NK-92 treated with Interleukin-12 subunit alpha and Interleukin-12 subunit beta, amount 100 ng/mL, for 24 hours (cell line): ENCODE measurements at regions not wholly inside any gene's neighbourhood (a gene's known extent, or its start where the extent isn't known, plus 50 kb on each side); places are given as distances from the start of the nearest gene placed in this dataset.

ENCODE experiments used
- DNase-seq: peaks from one replicate; lab custom pipeline; 2025; lab: John Stamatoyannopoulos, UW

DNA sequence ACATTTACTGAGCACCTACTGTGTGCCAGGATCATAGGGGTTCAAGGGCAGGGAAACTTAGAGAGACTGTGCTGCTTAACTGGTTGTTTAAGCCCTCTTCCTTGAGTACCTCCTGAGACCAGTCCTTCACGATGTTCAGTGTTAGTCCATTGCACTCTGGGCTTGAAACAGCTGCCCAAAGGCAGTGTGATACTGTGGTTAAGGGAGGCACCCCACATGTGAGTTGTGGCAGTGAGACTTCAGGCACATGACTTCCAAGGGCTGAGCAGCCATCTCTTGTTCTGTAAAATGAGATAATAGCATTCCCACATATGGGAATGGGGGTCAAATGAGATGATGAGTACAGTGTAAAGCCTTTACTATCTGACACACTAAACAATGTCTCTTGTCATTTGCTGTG lies 75.1 kb downstream of the LINGO1 start:
- no peak for DNase-seq

DNA sequence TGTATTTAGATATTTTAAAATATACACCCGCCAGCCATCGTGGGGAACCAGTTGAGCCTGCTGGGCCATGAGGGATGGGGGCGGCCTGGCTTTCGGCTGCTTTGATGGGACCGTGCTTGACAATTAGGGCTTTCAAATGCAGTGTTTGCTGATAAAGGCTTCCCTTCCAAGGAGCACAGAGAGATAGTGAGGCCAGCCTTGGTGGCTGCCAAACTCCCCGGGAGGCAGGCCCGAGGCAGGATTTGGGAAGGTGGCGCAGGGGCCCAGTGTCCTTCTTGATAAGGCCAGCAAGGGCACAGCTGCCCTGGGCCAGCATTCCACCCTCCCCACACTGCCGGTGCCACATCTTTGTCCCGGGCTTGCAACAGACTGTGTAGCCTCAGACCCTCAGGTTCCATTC lies 75.6 kb downstream of the LINGO1 start:
- no peak for DNase-seq

DNA sequence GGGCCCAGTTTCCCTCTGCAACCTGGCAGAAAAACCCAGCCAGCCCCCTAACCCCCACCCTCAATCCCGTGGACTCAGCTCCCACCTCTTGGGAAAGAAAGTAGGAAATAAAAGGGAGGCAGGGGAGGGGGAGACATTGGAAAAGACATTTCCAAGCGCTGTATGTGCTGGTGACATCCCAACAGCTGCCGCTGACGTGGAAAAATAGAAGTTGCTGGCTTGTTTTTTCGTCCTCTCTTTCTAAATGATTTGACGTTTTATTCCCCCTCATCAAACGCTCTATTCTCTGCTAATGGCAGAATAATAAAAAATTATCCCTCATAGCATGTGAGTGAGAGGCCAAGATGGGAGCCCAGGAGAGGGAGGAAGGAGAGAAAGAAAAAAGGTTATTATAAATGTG lies 76.1 kb downstream of the LINGO1 start:
- no peak for DNase-seq

DNA sequence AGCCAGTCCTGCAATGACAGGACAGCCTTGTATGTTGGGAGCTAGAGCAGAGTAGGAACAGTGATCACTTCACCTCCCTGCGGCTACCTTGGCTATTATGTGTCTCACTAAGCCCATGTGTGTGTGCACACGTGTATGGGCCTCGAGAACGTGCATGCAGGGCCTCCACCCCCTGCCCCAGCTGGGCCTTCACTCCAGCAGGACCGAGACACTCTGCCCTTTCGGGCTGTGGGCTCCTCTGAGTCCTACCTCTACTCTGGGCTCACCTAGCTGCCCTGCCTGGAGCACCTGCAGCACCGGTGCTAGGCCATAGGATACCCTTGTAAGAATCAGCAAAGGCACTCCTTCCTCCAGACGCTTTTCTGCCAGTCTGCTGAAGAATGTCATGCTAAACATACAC lies 77.5 kb downstream of the LINGO1 start:
- DNase-seq, result no peak

DNA sequence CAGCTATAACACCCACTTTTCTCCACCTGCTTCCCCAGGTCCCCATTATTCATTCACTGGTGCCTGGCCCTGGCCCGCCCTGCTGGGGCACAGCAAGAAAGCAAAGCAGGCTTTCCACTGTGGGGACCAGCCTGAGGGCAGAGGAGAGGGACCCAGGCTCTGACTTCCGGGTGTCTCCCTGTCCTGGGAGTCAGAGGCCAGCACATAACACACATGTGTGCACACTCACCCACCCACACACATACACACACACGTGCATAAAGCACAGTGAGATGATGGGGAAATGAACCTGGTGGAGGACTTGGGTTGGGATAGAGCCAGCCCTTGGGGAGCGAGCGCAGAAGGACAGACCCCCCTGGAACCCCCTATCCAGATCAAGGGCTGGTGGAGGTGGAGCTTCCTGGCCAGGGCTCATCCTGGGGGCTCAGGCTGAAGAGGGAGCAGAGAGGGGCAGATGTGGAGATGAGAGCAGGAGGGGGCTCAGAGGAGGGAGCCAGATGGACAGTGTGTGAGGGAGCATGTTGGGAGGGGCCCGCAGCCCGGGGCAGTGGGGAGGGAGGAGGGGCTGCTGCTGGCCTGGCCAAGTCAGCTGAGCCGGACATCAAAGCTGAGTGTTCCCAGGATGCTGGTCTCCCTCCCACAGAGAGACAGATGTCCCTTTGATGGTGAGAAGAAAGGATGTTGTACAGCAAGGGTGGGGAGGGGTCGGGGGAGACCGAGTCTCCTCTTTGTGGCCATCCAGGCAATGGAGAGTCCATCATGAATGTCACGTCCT lies 78.2 kb downstream of the LINGO1 start:
- DNase-seq, result no peak

DNA sequence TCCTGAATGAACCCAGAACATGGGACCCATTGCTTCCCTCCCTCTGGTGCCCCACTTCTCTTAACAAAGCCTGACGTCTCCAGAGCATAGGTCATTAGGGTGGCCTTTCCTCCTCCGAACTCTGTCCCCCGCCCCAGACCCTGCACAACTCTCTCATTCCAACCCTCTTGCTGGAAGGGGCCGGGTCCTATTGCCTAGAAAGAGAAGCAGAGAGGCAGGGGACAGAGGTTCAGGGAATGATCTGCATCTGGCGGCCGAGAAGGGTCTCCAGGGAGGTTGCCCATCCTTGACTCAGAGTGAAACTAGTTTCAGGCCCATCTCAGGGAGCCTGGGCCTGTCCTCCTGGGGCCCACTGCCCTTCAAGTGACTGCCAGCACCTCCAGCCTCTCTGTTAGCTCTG lies 79.0 kb downstream of the LINGO1 start:
- DNase-seq, result no peak

DNA sequence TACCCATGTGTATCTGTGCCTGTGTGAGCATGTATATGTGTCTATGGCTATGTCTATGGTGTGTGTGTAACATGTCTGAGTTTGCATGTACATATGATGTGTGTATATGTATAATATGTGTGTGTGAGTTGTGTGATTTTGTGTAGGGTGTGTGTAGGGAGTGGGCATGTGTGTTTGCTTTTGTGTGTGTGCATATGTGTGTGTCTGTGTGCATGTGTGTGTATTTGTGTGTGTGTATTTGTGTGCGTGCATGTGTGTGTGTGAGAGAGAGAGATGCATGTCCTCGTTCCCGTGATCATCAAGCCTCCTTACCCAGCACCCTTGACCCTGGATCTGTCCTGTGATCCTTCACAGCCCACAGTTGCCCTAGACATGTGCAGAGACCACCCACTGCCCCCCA lies 79.5 kb downstream of the LINGO1 start:
- no peak for DNase-seq

DNA sequence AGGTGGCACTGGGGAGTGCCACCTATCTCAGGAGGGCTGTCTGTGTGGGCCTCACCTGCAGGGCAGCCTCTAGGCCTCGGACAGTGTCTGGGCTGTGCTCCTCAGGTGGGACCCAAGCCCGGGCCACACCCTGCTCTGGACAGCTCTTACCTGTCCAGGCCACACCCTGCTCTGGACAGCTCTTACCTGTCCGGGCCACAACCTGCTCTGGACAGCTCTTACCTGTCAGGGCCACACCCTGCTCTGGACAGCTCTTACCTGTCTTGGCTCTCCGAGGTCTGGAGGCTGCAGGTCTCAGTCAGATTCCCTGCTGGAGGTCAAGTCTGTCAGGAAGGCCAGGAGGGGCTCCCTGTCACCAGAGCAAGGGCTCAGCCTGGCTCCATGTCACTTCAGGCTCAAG lies 80.6 kb downstream of the LINGO1 start:
- DNase-seq, result no peak

DNA sequence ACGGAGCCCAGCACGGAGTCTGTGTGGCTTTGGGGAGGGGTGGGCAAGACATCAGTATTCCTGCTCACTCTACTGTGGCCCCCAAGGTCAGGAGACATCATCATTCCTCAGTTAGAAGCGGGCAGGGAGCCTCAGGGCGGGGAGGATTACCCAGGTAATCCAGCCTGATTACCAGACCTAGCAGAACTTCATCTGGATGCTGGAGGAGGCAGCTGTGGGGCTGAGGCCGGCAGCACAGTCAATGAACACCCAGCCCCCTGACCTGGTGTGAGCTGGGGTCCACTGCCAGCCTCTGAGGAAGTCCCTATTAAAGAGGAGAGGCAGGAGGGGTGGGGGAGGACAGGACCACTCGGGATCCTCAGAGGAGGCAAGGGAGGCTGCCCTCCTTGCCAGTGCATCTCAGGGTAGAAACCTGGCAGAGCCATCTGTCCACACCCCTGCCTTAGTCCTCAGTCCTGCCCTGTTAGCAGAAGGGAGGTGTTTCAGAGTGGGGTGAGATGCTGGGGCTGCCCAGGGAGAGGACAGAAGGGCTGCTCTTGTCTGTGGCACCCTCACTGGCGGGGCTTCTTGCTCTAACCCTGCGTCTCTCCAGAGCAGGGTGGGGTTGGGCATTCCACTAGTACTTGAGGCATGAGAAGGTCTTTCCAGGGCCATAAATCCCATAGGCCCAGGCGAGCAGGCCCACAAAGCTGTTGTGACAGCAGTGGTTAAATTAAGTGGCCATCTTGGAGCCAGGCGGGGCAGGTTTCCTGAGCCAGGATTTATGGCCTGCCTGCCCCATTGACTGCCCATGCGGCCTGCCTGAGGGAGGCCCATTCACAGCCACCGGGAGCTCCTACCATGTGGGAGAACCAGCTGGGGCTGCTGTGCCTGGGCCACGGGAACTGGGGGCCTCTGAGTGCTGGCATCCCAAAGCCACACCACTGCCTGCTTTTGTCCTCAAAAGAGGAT lies 82.1 kb downstream of the LINGO1 start:
- DNase-seq, result no peak

DNA sequence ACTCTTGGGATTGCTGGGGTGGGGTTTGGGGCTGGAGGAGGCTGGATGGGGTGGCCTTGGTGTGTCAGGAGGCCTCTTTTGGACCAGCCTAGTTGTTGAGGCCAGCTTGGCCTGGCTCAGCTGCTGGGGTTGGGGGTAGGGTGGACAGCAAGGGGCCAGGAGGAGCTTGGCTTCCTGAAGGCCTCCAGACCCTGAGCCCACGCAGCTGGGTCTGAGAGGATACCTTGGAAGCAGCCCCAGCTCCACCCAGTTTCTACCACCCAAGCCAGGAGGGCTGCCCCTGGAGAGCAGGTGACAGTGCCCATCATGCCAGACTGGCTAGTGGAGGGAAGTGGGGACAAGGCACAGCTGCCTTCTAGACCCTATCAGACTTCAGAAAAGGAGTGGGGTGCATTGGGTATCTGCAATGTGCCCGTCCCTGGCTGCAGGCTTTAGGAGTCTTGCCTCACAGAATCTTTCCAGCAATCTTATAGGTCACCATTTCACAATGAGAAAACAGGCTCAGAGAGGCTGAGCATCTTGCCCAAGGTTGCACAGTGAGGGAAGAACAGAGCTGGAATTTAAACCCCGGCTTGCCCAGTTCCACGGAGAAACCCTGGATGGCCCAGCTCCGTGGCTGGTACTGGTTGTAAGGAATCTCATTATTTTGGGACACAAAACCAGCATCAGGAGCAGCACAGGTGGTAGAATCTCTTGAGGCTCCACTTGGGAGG lies 83.0 kb downstream of the LINGO1 start:
- DNase-seq, result no peak

DNA sequence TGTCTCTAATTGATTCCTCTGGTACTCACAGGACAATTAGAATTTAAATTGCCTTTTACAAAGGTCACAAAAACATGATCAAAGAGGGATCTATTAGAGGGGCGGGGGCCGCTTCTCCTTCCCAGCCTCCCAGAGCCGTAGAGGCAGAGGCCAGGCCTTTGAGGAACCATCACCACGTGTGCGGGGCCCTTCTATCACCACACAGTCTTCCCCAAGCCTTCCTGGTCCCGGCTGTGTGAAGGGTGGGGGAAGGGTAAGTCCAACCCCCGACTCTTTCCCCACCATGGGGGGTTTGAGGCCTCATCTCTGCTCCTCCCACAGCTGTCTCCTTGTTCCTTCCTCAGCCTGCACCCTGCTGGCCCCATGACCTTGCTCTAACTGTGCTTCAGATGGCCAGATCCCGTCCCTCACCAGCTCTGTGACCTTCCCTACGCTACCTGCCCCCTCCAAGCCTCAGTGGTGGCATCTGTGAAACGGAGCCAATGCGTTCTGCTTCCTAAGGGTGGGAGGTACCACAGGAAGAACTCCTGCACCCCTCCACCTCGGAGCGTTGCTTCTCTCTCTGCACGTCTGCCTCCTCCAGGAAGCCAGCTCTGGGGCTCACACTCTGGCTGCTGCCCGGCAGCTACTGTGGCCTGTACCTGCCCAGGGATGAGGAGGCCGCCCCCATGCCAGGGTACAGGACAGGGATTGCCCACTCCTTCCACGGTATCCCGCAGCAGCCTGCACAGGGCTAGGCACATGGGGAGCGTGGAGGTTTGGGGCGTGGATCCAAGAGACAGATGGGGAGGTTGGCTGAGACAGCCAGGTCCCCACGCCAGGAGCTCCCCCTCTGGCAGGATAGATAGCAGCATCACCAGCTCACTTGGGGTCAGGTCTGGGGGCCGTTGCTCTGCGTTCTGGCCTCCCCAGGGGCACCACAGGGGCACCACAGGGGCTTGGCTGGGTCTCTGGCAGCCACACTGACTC lies 83.8 kb downstream of the LINGO1 start:
- no peak for DNase-seq

DNA sequence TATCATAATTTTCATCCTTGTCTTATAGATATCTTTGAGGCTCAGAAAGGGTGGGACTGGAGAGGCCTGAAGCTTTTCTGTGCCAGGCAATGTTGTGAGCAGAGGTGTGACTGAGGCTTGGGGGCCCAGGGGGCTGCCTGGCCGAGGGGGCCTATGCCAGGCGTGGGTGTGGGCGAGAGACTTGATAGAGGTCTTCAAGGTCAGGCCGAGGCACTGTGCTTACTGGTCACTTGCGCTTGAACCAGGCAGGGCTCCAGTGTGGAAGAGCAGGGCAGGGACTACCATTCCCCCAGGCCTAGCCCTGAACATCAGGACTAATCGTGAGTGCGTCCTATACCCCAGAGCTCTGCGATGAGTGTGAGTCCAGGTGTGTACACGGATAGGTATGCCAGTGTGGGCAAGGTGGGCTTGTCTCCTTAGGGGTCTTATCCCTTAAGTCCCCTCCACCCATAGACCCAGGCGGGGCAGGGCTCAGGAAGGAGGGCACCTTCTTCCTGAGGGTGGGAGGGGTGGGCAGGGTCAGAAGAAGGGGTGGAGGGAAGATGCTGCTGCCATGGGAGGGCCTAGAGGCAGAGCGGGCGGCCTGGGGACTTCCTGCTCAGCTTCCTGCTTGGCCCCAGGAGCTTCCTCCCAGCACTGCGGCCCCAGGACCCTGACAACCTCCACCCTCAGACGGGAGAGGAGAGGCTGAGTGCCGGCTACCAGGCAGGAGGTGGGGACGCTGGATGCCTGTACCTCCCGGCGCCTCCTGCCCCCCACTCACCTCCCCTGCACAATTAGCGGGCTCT lies 84.7 kb downstream of the LINGO1 start:
- DNase-seq, result no peak

DNA sequence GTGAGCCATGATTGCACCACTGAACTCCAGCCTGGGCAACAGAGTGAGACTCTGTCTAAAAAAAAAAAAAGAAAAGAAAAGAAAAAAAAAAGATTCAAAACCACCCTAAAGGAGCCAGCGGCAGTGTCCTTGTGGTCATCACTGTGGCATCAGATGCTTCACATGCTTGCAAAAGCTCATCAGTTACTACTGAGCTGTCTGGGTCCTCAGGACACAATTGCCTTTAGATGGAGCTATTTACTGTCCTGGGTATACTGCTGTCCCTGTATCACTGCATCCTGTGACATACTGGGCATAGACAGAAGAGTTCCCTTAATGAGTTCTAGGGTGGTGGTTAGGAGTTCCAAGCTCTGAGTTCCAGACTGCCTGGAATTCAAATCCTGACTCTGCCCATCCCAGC lies 85.8 kb downstream of the LINGO1 start:
- no peak for DNase-seq

DNA sequence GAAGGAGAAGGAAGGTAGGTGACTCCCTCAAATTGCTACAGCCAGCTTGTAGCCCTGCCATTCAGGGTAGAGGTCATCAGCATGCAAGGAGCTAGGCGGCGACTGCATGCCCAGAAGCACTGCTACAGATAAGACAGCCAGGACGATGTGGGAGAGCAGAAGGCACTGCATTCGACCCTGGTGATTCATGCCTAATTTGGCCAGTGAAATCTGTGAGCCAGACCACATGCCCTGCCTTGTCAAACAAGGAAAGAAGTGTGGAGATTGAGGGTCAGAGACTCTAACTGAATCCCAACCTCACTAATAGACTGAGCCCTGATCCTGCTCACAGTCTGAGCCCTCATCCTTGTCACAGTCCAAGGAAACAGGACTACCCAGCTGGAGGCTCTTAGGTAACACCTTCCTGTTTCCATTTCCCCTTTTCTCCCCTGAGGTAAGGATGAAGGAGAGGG lies 86.6 kb downstream of the LINGO1 start:
- peak; percentile 42 for DNase-seq

DNA sequence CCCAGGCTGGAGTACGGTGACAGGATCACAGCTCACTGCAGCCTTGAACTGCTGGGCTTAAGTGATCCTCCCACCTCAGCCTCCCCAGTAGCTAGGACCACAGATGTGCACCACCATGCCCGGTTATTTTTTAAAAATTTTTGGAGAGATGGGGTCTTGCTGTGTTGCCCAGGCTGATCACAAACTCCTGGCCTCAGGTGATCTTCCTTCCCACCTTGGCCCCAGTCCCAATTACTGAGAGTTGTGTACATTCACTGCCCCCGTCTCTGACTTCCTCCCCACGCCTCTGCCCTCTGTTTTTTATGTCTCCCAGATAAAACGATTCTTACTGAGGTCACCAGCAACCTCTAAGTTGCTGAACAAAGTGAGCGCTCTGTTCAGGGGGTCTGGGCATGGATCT lies 87.7 kb downstream of the LINGO1 start:
- DNase-seq, result no peak

DNA sequence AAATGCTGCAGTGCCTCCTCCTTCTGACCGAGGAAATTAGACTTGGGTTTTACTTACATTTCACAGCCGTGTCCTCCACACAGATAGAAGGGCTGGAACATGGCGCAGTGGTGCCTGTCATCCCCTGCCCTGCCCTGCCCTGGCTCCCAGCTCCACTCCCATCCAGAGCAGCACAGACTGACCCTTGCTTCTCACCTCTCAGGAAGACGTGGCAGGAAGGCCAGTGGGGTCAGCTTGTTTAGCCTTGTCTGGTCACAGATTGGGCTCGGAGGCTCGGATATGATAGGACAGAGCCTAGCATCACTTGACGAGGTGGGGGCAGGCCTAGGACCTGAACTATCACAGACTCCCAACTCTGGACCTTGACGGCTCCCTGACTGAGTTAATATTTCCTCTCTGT lies 88.5 kb downstream of the LINGO1 start:
- DNase-seq, result no peak

DNA sequence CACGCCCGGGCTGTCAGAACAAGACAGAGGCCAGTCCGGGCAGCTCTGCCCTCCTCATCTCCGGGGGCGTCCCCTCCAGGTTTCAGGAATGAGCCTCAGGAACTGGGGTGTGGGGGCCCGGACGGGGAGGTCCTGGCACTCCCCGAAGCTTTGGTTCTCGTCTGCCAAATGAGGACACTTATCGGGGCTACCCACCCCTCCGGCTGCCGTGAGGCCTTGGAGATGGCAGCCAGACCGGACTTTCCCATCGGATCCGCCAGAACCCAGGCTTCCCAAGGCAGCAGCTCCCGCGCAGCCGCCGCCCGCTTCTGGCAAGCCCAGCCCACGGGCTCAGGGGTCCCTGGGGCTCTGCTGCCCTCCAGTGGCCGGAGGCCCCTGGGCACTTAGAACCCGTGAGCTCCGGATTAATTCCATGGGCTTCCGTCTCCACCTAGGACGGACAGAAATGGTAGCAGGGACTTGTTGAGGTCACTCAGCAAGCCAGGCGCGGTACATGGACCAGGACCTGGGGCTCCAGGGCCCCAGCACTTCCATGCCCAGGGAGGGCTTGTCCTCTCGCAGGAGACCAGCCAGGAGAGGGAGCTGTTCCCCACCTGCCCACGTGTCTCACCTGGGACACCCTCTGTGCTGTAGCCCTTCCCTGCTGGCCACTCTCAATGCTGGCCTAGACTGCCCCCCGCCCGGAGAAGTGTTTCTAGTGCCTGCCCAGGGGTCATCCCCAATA lies 89.4 kb downstream of the LINGO1 start:
- peak; percentile 57 for DNase-seq

DNA sequence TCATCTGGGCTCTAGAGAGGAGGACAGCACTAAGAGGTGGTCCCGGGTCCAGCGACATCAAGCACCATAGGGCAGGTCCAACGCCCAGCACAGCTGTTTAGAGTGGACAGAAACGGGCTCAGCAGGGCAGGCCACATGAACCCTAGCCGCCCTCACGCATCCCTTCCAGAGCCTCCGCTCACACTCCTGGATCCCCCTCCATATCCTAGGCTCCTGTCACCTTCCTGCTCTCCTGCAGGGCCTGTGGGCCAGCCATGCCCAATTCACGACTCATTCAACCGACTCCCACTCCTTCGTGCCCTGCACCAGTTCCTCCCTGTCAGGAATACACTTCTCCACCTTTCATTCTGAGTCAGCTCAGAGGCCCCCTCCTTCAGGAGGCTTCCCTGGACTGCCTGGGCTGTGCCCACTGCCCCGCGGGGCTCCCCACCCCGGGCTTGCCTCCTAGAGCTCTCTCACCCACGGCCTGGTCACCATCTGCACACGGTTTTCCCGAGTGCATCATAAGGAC lies 90.2 kb downstream of the LINGO1 start:
- DNase-seq, result no peak

DNA sequence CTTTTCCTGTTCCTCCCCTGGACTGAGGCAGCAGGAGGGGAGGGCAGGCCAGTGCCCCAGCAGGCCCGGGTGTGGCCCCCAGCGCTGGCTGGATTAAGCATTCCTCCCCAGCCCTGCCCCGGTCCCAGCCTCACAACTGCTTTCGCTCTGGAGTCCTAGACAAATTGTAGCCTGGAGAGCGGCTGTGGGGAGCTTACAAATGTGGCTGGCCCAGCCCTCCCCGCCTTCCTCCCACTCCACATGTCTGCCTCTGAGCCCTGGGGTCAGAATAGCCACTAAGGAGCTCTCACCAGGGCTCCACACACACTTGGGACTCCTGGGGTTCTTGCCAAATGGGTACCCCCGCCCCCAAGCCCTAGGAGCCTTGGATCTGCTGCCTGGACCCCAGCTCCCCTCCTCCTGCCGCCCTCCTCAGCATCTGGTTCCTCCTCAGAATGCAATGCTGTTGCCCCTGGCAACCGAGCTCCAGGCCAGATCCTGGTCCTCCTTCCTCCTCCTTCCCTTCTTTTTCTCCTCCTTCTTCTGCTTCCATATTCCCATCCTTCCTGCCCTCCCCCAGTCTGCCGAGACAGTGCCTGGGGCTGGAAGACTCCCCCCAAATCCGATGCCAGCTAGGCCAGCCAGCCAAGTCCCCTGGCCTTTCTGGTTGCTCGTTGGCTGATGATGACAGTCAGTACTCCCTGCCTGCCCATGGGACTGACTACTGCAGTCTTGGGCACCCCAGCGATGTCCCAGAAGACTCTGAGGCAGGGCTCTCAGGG lies 91.1 kb downstream of the LINGO1 start:
- no peak for DNase-seq
